HCT116 (cell line): ENCODE measurements at regions not wholly inside any gene's neighbourhood (a gene's known extent, or its start where the extent isn't known, plus 50 kb on each side); places are given as distances from the start of the nearest gene placed in this dataset.

ENCODE experiments used
- ATAC-seq: fragments of 200-7000 bp; cut with Tn5 transposase; 2 replicates; pipeline ENCODE4 v1.9.1; 2020; ENCODE audit warnings: mild to moderate bottlenecking, moderate library complexity
- BruUV-seq: library from RNA; stranded (reverse); fragments of 400-500 nt; replicated peaks from 2 replicates; lab custom pipeline; 2021; lab: Mats Ljungman, UMichigan
- CTCF ChIA-PET: fragments of 300-600 bp; sonication (Branson Sonifier 250); formaldehyde crosslinking; loops from one replicate; lab custom pipeline; 2021; ENCODE audit warnings: antibody characterized with exemption; lab: Charles Lee
- POLR2A ChIA-PET: fragments of 300-600, 350-600 bp; sonication (Branson Sonifier 250); formaldehyde crosslinking; loops from one replicate; lab custom pipeline; 2021; ENCODE audit warnings: antibody characterized with exemption; lab: Charles Lee
- RAD21 ChIA-PET, 2 experiments: fragments of 300-600 bp; sonication (Branson Sonifier 250); formaldehyde crosslinking; loops; one replicate each; lab custom pipeline; 2023; ENCODE audit warnings: low total read pairs in 2 of 2; ENCODE audit not compliant: uncharacterized antibody in 2 of 2, unreplicated experiment in 2 of 2, low non-redundant PET in 1 of 2; lab: Charles Lee
- DNase-seq: peaks from one replicate; pipeline ENCODE4 v3.0.0-alpha.2; 2010; ENCODE audit warnings: low read depth, low spot score
- H2AFZ ChIP-seq: fragments of 200-600 bp; shearing (Covaris generic), sonication (generic); 2 replicates; pipeline ENCODE4 v1.6.1; 2017; ENCODE audit warnings: low read depth, mixed run types, mixed read lengths, antibody characterized with exemption, low read length; ENCODE audit not compliant: poor library complexity, severe bottlenecking
- H3K27ac ChIP-seq: 2 replicates; pipeline ENCODE4 v1.5.1; 2012; ENCODE audit warnings: low read depth, low read length
- H3K27me3 ChIP-seq: fragments of 200-600 bp; sonication (generic); 2 replicates; pipeline ENCODE4 v1.6.1; 2016; ENCODE audit warnings: mixed run types, low read length, mixed read lengths; ENCODE audit not compliant: insufficient read depth
- H3K36me3 ChIP-seq, 2 experiments: fragments of 200-500 bp in 1 of 2; fragments of 200-600 bp in 1 of 2; sonication (Bioruptor generic) in 1 of 2; sonication (generic) in 1 of 2; 2 replicates each; pipeline versions ENCODE4 v1.5.1 to v1.6.1; 2014 to 2016; ENCODE audit warnings: low read length in 2 of 2, inconsistent platforms in 1 of 2, mixed read lengths in 1 of 2, mixed run types in 1 of 2; ENCODE audit not compliant: insufficient read depth in 2 of 2, control insufficient read depth in 1 of 2
- H3K4me1 ChIP-seq, 2 experiments: fragments of 200-600 bp in 1 of 2; sonication (generic) in 1 of 2; 2 replicates each; pipeline versions ENCODE4 v1.5.1 to v1.6.1; 2012 to 2017; ENCODE audit warnings: low read length in 2 of 2, inconsistent platforms in 1 of 2, mild to moderate bottlenecking in 1 of 2, mixed read lengths in 1 of 2, mixed run types in 1 of 2, moderate library complexity in 1 of 2; ENCODE audit not compliant: insufficient read depth in 2 of 2, control insufficient read depth in 1 of 2
- H3K4me2 ChIP-seq: fragments of 200-600 bp; sonication (generic); 2 replicates; pipeline ENCODE4 v1.6.1; 2017; ENCODE audit warnings: mixed run types, low read length, mixed read lengths
- H3K4me3 ChIP-seq, 2 experiments: fragments of 200-600 bp in 1 of 2; sonication (generic) in 1 of 2; replicated peaks in 1 of 2; 2 replicates each; pipeline ENCODE4 v1.5.1; 2011 to 2016; ENCODE audit warnings: low read length in 2 of 2, control low read depth in 1 of 2, low read depth in 1 of 2, mild to moderate bottlenecking in 1 of 2, mixed read lengths in 1 of 2, mixed run types in 1 of 2
- H3K79me2 ChIP-seq: fragments of 200-600 bp; sonication (generic); 2 replicates; pipeline ENCODE4 v1.6.1; 2017; ENCODE audit warnings: mild to moderate bottlenecking, mixed run types, low read length, moderate library complexity, mixed read lengths; ENCODE audit not compliant: insufficient read depth
- H3K9ac ChIP-seq: fragments of 200-600 bp; sonication (generic); 2 replicates; pipeline ENCODE4 v1.6.1; 2016; ENCODE audit warnings: low read length, mixed read lengths
- H3K9me2 ChIP-seq: fragments of 200-600 bp; sonication (generic), shearing (Covaris generic); 2 replicates; pipeline ENCODE4 v1.6.1; 2017; ENCODE audit warnings: mixed run types, mild to moderate bottlenecking, moderate library complexity; ENCODE audit not compliant: insufficient read depth
- H3K9me3 ChIP-seq, 2 experiments: fragments of 200-500 bp in 1 of 2; fragments of 200-600 bp in 1 of 2; sonication (Bioruptor generic) in 1 of 2; sonication (generic) in 1 of 2; 2 replicates each; pipeline ENCODE4 v1.6.1; 2014 to 2017; ENCODE audit warnings: low read length in 2 of 2, mixed read lengths in 2 of 2, inconsistent platforms in 1 of 2, low read depth in 1 of 2, mild to moderate bottlenecking in 1 of 2, mixed run types in 1 of 2, moderate library complexity in 1 of 2; ENCODE audit not compliant: control insufficient read depth in 1 of 2, insufficient read depth in 1 of 2
- H4K20me1 ChIP-seq: fragments of 200-600 bp; sonication (generic), shearing (Covaris generic); 2 replicates; pipeline ENCODE4 v1.6.1; 2017; ENCODE audit warnings: mixed run types, mild to moderate bottlenecking, moderate library complexity; ENCODE audit not compliant: insufficient read depth
- EGR1 ChIP-seq: IDR thresholded peaks from 2 replicates; pipeline ENCODE4 v1.6.1; 2012; ENCODE audit warnings: low read depth
- ELF1 ChIP-seq: IDR thresholded peaks from 2 replicates; pipeline ENCODE4 v1.6.1; 2012; ENCODE audit warnings: low read depth, borderline replicate concordance
- EZH2 ChIP-seq: fragments of 200-600 bp; sonication (generic); IDR thresholded peaks from 2 replicates; pipeline ENCODE4 v1.6.1; 2017; ENCODE audit warnings: antibody characterized with exemption, mixed run types
- EZH2phosphoT487 ChIP-seq: fragments of 200-600 bp; IDR thresholded peaks from 2 replicates; pipeline ENCODE4 v1.6.1; 2018; ENCODE audit warnings: antibody characterized with exemption, borderline replicate concordance
- JUND ChIP-seq: IDR thresholded peaks from 2 replicates; pipeline ENCODE4 v1.6.1; 2012
- RAD21 ChIP-seq: IDR thresholded peaks from 2 replicates; pipeline ENCODE4 v1.6.1; 2012; ENCODE audit warnings: low read depth, mild to moderate bottlenecking
- SP1 ChIP-seq: IDR thresholded peaks from 2 replicates; pipeline ENCODE4 v1.6.1; 2012; ENCODE audit warnings: low read depth
- SRF ChIP-seq: IDR thresholded peaks from 2 replicates; pipeline ENCODE4 v1.6.1; 2012; ENCODE audit warnings: low read depth
- ZFX ChIP-seq: fragments of 450-650 bp; IDR thresholded peaks from 2 replicates; pipeline ENCODE4 v1.6.1; 2017
- intact Hi-C: fragments of 100-400 bp; cut with micrococcal nuclease; formaldehyde crosslinking; loops from 2 replicates; pipeline ENCODE4 v1.10.0; 2022
- TF ChIP-seq, protein P1 (sequence below): IDR thresholded peaks from 2 replicates; pipeline ENCODE4 v1.6.1; 2012
- TF ChIP-seq, protein P2 (sequence below): IDR thresholded peaks from 2 replicates; pipeline ENCODE4 v1.6.1; 2012; ENCODE audit warnings: low read depth
- TF ChIP-seq, protein P3 (sequence below), 3 experiments: fragments of 200-600 bp in 1 of 3; sonication (generic) in 1 of 3; IDR thresholded peaks in 2 of 3; conservative IDR thresholded peaks in 1 of 3; 2 replicates each; pipeline ENCODE4 v1.5.1; 2012 to 2017; ENCODE audit warnings: low read depth in 2 of 3, low read length in 2 of 3, antibody characterized with exemption in 1 of 3, borderline replicate concordance in 1 of 3, control low read depth in 1 of 3, mild to moderate bottlenecking in 1 of 3, mixed read lengths in 1 of 3, mixed run types in 1 of 3, moderate library complexity in 1 of 3; ENCODE audit not compliant: insufficient read depth in 1 of 3

DNA sequence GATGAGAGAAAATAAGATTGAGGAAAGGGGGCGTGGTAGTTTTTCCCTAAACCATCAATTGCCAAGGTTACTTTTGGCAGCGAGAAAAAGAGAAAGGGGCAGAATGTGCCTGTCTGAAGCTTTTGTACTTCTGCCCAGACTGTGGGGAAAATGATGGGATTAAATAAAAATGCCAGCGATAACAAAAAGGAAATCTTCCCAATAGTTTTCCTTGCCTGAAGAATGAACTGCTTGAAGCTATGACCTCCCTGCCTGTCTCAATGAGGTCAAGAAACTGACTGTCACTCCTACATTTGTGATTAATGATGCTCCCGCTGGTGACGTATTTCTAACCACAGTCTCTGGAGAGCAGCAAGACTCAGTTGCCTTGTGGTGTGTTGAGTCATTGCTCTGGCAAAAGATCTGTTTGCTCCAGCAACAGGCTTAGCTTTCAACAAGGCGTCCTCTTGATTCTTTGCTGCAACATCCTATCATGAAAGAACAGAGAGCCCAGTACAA is 1051.5 kb downstream of the DIAPH3 start:
- Histone ChIP-seq H3K79me2 (no peaks in the 10 kb centered on the region), H3K4me3 (no peak overlapping the region), H3K9me3 (peaks cover 3 to 31% of the 10 kb centered on the region in 2 experiments; a peak in 2 of 4 replicates), H4K20me1 (no peaks in the 10 kb centered on the region), H2AFZ (no peak overlapping the region), H3K9ac (no peak overlapping the region), H3K9me2 (no peaks in the 10 kb centered on the region), H3K36me3 (no peaks in the 10 kb centered on the region), H3K4me1 (no peaks in the 10 kb centered on the region), H3K4me2 (no peak overlapping the region), H3K27me3 (no peaks in the 10 kb centered on the region), H3K27ac (no peak overlapping the region)
- no TSS peak for BruUV-seq
- intact Hi-C loops = no loop called here
- DNase-seq (no peak), ATAC-seq (no peak)
- RAD21 ChIA-PET = no interaction called here
- POLR2A ChIA-PET = no interaction called here
- CTCF ChIA-PET = no interaction called here
- TF ChIP-seq, protein P1, sequence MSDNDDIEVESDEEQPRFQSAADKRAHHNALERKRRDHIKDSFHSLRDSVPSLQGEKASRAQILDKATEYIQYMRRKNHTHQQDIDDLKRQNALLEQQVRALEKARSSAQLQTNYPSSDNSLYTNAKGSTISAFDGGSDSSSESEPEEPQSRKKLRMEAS = no peak
- TF ChIP-seq, protein P2, sequence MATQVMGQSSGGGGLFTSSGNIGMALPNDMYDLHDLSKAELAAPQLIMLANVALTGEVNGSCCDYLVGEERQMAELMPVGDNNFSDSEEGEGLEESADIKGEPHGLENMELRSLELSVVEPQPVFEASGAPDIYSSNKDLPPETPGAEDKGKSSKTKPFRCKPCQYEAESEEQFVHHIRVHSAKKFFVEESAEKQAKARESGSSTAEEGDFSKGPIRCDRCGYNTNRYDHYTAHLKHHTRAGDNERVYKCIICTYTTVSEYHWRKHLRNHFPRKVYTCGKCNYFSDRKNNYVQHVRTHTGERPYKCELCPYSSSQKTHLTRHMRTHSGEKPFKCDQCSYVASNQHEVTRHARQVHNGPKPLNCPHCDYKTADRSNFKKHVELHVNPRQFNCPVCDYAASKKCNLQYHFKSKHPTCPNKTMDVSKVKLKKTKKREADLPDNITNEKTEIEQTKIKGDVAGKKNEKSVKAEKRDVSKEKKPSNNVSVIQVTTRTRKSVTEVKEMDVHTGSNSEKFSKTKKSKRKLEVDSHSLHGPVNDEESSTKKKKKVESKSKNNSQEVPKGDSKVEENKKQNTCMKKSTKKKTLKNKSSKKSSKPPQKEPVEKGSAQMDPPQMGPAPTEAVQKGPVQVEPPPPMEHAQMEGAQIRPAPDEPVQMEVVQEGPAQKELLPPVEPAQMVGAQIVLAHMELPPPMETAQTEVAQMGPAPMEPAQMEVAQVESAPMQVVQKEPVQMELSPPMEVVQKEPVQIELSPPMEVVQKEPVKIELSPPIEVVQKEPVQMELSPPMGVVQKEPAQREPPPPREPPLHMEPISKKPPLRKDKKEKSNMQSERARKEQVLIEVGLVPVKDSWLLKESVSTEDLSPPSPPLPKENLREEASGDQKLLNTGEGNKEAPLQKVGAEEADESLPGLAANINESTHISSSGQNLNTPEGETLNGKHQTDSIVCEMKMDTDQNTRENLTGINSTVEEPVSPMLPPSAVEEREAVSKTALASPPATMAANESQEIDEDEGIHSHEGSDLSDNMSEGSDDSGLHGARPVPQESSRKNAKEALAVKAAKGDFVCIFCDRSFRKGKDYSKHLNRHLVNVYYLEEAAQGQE = no peak
- TF ChIP-seq EZH2phosphoT487 = no peak
- no peak for TF ChIP-seq SP1
- TF ChIP-seq, protein P3, sequence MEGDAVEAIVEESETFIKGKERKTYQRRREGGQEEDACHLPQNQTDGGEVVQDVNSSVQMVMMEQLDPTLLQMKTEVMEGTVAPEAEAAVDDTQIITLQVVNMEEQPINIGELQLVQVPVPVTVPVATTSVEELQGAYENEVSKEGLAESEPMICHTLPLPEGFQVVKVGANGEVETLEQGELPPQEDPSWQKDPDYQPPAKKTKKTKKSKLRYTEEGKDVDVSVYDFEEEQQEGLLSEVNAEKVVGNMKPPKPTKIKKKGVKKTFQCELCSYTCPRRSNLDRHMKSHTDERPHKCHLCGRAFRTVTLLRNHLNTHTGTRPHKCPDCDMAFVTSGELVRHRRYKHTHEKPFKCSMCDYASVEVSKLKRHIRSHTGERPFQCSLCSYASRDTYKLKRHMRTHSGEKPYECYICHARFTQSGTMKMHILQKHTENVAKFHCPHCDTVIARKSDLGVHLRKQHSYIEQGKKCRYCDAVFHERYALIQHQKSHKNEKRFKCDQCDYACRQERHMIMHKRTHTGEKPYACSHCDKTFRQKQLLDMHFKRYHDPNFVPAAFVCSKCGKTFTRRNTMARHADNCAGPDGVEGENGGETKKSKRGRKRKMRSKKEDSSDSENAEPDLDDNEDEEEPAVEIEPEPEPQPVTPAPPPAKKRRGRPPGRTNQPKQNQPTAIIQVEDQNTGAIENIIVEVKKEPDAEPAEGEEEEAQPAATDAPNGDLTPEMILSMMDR (IDR thresholded peaks at IDR 0.05 in 2 of 3, conservative IDR thresholded peaks at IDR 0.05 in 1 of 3; ENCODE audit: borderline replicate concordance in 1 of 3, insufficient read depth in 1 of 3, low read depth in 2 of 3, low read length in 2 of 3) = no peak
- TF ChIP-seq EZH2 = no peak
- TF ChIP-seq SRF = no peak
- TF ChIP-seq ELF1 = no peak
- no peak for TF ChIP-seq JUND
- no peak for TF ChIP-seq ZFX
- TF ChIP-seq RAD21 = no peak
- TF ChIP-seq EGR1 = no peak
